GM23338 (cell line): ENCODE measurements at regions not wholly inside any gene's neighbourhood (a gene's known extent, or its start where the extent isn't known, plus 50 kb on each side); places are given as distances from the start of the nearest gene placed in this dataset.

Source experiments
- ATAC-seq: fragments of 200-7000 bp; cut with Tn5 transposase; 3 replicates; pipeline ENCODE4 v1.9.1; 2020
- DNase-seq: peaks from one replicate; pipeline ENCODE4 v3.0.0-alpha.2; 2015; ENCODE audit warnings: low spot score
- H2AFZ ChIP-seq: fragments of 200-600 bp; sonication (generic); 2 replicates; pipeline ENCODE4 v1.8.0; 2016; ENCODE audit warnings: antibody characterized with exemption, mild to moderate bottlenecking, moderate library complexity
- H3F3A ChIP-seq: fragments of 200-600 bp; sonication (generic); replicated peaks from 2 replicates; pipeline ENCODE4 v1.8.0; 2017; ENCODE audit warnings: antibody characterized with exemption, mixed run types, low read depth
- H3K27ac ChIP-seq: fragments of 200-600 bp; sonication (generic); 2 replicates; pipeline ENCODE4 v1.6.1; 2016; ENCODE audit warnings: low read depth
- H3K27me3 ChIP-seq: fragments of 200-600 bp; sonication (generic); 2 replicates; pipeline ENCODE4 v1.8.0; 2016; ENCODE audit warnings: mild to moderate bottlenecking, mixed run types, moderate library complexity; ENCODE audit not compliant: insufficient read depth
- H3K36me3 ChIP-seq: fragments of 200-600 bp; sonication (generic); 2 replicates; pipeline ENCODE4 v1.8.0; 2016; ENCODE audit warnings: mild to moderate bottlenecking; ENCODE audit not compliant: insufficient read depth
- H3K4me1 ChIP-seq: fragments of 200-600 bp; sonication (generic); 2 replicates; pipeline ENCODE4 v1.8.0; 2016; ENCODE audit warnings: mild to moderate bottlenecking, moderate library complexity; ENCODE audit not compliant: insufficient read depth
- H3K4me2 ChIP-seq: fragments of 200-600 bp; sonication (generic); 2 replicates; pipeline ENCODE4 v1.7.1; 2017; ENCODE audit warnings: mixed run types
- H3K4me3 ChIP-seq: fragments of 200-600 bp; sonication (generic); 2 replicates; pipeline ENCODE4 v1.6.1; 2016; ENCODE audit warnings: mixed run types
- H3K79me2 ChIP-seq: fragments of 200-600 bp; sonication (generic); replicated peaks from 2 replicates; pipeline ENCODE4 v1.8.0; 2017; ENCODE audit warnings: mild to moderate bottlenecking; ENCODE audit not compliant: insufficient read depth
- H3K9me2 ChIP-seq: fragments of 200-600 bp; sonication (generic); 2 replicates; pipeline ENCODE4 v1.8.0; 2017; ENCODE audit not compliant: insufficient read depth
- H4K20me1 ChIP-seq: fragments of 200-600 bp; sonication (generic); replicated peaks from 2 replicates; pipeline ENCODE4 v1.8.0; 2017; ENCODE audit warnings: mild to moderate bottlenecking; ENCODE audit not compliant: insufficient read depth
- H3K27ac Mint-ChIP-seq: 2 replicates; pipeline ENCODE4 v1.8.0; 2020; ENCODE audit warnings: inconsistent platforms, mild to moderate bottlenecking, moderate library complexity, mixed read lengths
- H3K27me3 Mint-ChIP-seq: 3 replicates; pipeline ENCODE4 v1.8.0; 2022; ENCODE audit warnings: low read depth, mild to moderate bottlenecking, moderate library complexity, mixed read lengths, inconsistent platforms; ENCODE audit not compliant: insufficient read depth, poor library complexity
- H3K36me3 Mint-ChIP-seq: 3 replicates; pipeline ENCODE4 v1.8.0; 2021; ENCODE audit warnings: low read depth, mild to moderate bottlenecking, inconsistent platforms, moderate library complexity, mixed read lengths
- H3K4me1 Mint-ChIP-seq: 3 replicates; pipeline ENCODE4 v1.8.0; 2020; ENCODE audit warnings: mild to moderate bottlenecking, inconsistent platforms, mixed read lengths
- H3K4me3 Mint-ChIP-seq: 3 replicates; pipeline ENCODE4 v1.8.0; 2021; ENCODE audit warnings: moderate library complexity, mild to moderate bottlenecking, inconsistent platforms, mixed read lengths
- H3K9me3 Mint-ChIP-seq: 3 replicates; pipeline ENCODE4 v1.8.0; 2020; ENCODE audit warnings: moderate library complexity, mild to moderate bottlenecking, inconsistent platforms, mixed read lengths
- CREB1 ChIP-seq: fragments of 250-450 bp; sonication (Bioruptor Pico); IDR thresholded peaks from 2 replicates; pipeline ENCODE4 v1.5.0; 2020; ENCODE audit warnings: low read depth, mild to moderate bottlenecking, moderate library complexity
- CTCF ChIP-seq, 2 experiments: fragments of 200-600 bp in 1 of 2; sonication (generic) in 1 of 2; conservative IDR thresholded peaks; 2 replicates each; pipeline versions ENCODE4 v1.5.1 to v1.6.1; 2016 to 2017; ENCODE audit warnings: antibody characterized with exemption in 2 of 2, low read depth in 2 of 2, mild to moderate bottlenecking in 2 of 2, moderate library complexity in 1 of 2
- ETS1 ChIP-seq: IDR thresholded peaks from 2 replicates; pipeline ENCODE4 v1.6.1; 2016; ENCODE audit warnings: antibody characterized with exemption
- EZH2 ChIP-seq: fragments of 200-600 bp; sonication (generic); IDR thresholded peaks from one replicate; pipeline ENCODE4 v1.8.0; 2017; ENCODE audit warnings: antibody characterized with exemption, mild to moderate bottlenecking, low read depth; ENCODE audit not compliant: unreplicated experiment
- EZH2phosphoT487 ChIP-seq: fragments of 200-600 bp; sonication (generic); IDR thresholded peaks from one replicate; pipeline ENCODE4 v1.8.1; 2018; ENCODE audit warnings: antibody characterized with exemption; ENCODE audit not compliant: unreplicated experiment
- JUNB ChIP-seq: IDR thresholded peaks from one replicate; pipeline ENCODE4 v1.6.1; 2016; ENCODE audit warnings: antibody characterized with exemption; ENCODE audit not compliant: unreplicated experiment
- NANOG ChIP-seq: IDR thresholded peaks from 2 replicates; pipeline ENCODE4 v1.6.1; 2016; ENCODE audit warnings: antibody characterized with exemption, borderline replicate concordance
- POLR2AphosphoS5 ChIP-seq: IDR thresholded peaks from 2 replicates; pipeline ENCODE4 v1.6.1; 2016; ENCODE audit warnings: antibody characterized with exemption, low read depth
- REST ChIP-seq: IDR thresholded peaks from one replicate; pipeline ENCODE4 v1.6.1; 2018; ENCODE audit warnings: antibody characterized with exemption; ENCODE audit not compliant: unreplicated experiment
- STAT1 ChIP-seq: IDR thresholded peaks from one replicate; pipeline ENCODE4 v1.6.1; 2016; ENCODE audit warnings: antibody characterized with exemption; ENCODE audit not compliant: unreplicated experiment
- ZNF114 ChIP-seq: fragments of 250-450 bp; sonication (Bioruptor Pico); IDR thresholded peaks from 2 replicates; pipeline ENCODE4 v1.5.0; 2020; ENCODE audit warnings: mild to moderate bottlenecking, moderate library complexity
- ZNF331 ChIP-seq: fragments of 250-450 bp; sonication (Bioruptor Pico); IDR thresholded peaks from 2 replicates; pipeline ENCODE4 v1.5.0; 2020; ENCODE audit warnings: low read depth, mild to moderate bottlenecking, moderate library complexity
- ZNF462 ChIP-seq: fragments of 250-450 bp; sonication (Bioruptor Pico); IDR thresholded peaks from 2 replicates; pipeline ENCODE4 v1.5.0; 2020; ENCODE audit warnings: mild to moderate bottlenecking, moderate library complexity

- Histone ChIP-seq H4K20me1 (no peaks in the 10 kb centered on the region), H2AFZ (no peak overlapping the region), H3K4me2 (no peak overlapping the region), H3K27ac (no peak overlapping the region), H3F3A (no peaks in the 10 kb centered on the region), H3K4me1 (no peaks in the 10 kb centered on the region), H3K36me3 (no peaks in the 10 kb centered on the region), H3K4me3 (no peak overlapping the region), H3K9me2 (0 out of 2 replicates have a peak, but pooled peaks cover 10% of the 10 kb centered on the region), H3K27me3 (no peaks in the 10 kb centered on the region), H3K79me2 (no peaks in the 10 kb centered on the region)
- Mint-ChIP-seq H3K4me1 (no peaks in the 10 kb centered on the region; the same call in 2 of the 3 replicates), H3K27ac (no peak overlapping the region), H3K9me3 (peaks cover 5% of the 10 kb centered on the region), H3K27me3 (peaks cover 2% of the 10 kb centered on the region), H3K36me3 (peaks cover 4% of the 10 kb centered on the region; the same call in 1 of the 3 replicates), H3K4me3 (no peak overlapping the region)
- TF ChIP-seq JUNB: no peak
- no peak for TF ChIP-seq ZNF462
- TF ChIP-seq CREB1: no peak
- TF ChIP-seq EZH2: no peak
- no peak for TF ChIP-seq STAT1
- no peak for TF ChIP-seq ETS1
- no peak for TF ChIP-seq REST
- TF ChIP-seq NANOG: no peak
- TF ChIP-seq ZNF331 (CRISPR knock-in tag): no peak
- no peak for TF ChIP-seq EZH2phosphoT487
- no peak for TF ChIP-seq POLR2AphosphoS5
- no peak for TF ChIP-seq CTCF (conservative IDR thresholded peaks at IDR 0.05; ENCODE audit: low read depth in 2 of 2)
- TF ChIP-seq ZNF114: no peak
- no peak for DNase-seq
- ATAC-seq: no peak
Measured at GRCh38 chr2:129314120-129314519, 665.3 kb upstream of the RAB6C start.
